Left lung (tissue), 4 donors: ENCODE measurements at regions not wholly inside any gene's neighbourhood (a gene's known extent, or its start where the extent isn't known, plus 50 kb on each side); places are given as distances from the start of the nearest gene placed in this dataset.
A peak's percentile ranks its signal among the peaks of the same experiment; 100 is the strongest.

Experiments
- ATAC-seq: fragments of 200-7000 bp; cut with Tn5 transposase; one replicate; pipeline ENCODE4 v1.9.1; 2020; ENCODE audit warnings: moderate library complexity
- DNase-seq, 4 donors: peaks; one replicate each; pipeline ENCODE4 v3.0.0-alpha.2; 2013 to 2020
- H3K27ac ChIP-seq, 2 donors: fragments of 200-600 bp; sonication (generic) in 1 of 2; one replicate each; pipeline versions ENCODE4 v1.5.0 to v1.8.0; 2020 to 2021
- H3K27me3 ChIP-seq, 2 donors: fragments of 200-600 bp; sonication (generic) in 1 of 2; one replicate each; pipeline versions ENCODE4 v1.5.0 to v1.8.0; 2020 to 2021
- H3K36me3 ChIP-seq, 2 donors: fragments of 200-600 bp; sonication (generic) in 1 of 2; one replicate each; pipeline versions ENCODE4 v1.5.0 to v1.8.0; 2020 to 2021
- H3K4me1 ChIP-seq, 2 donors: fragments of 200-600 bp; one replicate each; pipeline ENCODE4 v1.8.0; 2021
- H3K4me3 ChIP-seq, 2 donors: fragments of 200-600 bp; sonication (generic) in 1 of 2; one replicate each; pipeline versions ENCODE4 v1.5.0 to v1.8.0; 2020 to 2021; ENCODE audit warnings: mild to moderate bottlenecking in 1 of 2
- H3K9me3 ChIP-seq, 2 donors: fragments of 200-600 bp; sonication (generic) in 1 of 2; one replicate each; pipeline versions ENCODE4 v1.5.0 to v1.8.0; 2020 to 2021
- intact Hi-C, 2 donors: fragments of 100-400 bp; cut with DNase I; formaldehyde crosslinking; loops; one replicate each; pipeline versions ENCODE4 v1.11.2 to v1.14.2; 2022
- TF ChIP-seq, protein P1 (sequence below), 2 donors: fragments of 200-600 bp; sonication (generic) in 1 of 2; IDR thresholded peaks; one replicate each; pipeline versions ENCODE4 v1.5.0 to v1.8.0; 2021; ENCODE audit warnings: antibody characterized with exemption in 2 of 2
- donor health status: DM: no; HTN: yes; CAD: no.
- donor health status: DM: no; HTN: no; CAD: no.

DNA sequence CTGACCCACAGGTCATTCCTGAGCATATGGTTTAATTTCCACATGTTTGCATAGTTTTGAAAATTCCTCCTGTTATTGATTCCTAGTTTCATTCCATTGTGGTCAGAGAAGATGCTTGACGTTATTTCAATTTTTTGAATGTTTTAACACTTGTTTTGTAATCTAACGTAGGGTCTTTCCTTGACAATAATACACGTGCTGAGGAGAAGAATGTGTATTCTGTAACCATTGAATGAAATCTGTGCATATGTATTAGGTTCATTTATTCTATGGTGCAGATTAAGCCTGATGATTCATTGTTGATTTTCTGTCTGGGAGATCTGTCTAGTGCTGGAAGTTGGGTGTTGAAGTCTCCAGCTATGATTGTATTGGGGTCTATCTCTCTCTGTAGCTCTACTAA, 486.4 kb upstream of the RPS6KA3 start:
- Histone ChIP-seq H3K9me3 (no peaks in the 10 kb centered on the region), H3K36me3 (no peaks in the 10 kb centered on the region), H3K27ac (no peak overlapping the region), H3K4me1 (no peaks in the 10 kb centered on the region), H3K4me3 (no peak overlapping the region), H3K27me3 (no peaks in the 10 kb centered on the region)
- DNase-seq (no peak), ATAC-seq (no peak)
- TF ChIP-seq, protein P1, sequence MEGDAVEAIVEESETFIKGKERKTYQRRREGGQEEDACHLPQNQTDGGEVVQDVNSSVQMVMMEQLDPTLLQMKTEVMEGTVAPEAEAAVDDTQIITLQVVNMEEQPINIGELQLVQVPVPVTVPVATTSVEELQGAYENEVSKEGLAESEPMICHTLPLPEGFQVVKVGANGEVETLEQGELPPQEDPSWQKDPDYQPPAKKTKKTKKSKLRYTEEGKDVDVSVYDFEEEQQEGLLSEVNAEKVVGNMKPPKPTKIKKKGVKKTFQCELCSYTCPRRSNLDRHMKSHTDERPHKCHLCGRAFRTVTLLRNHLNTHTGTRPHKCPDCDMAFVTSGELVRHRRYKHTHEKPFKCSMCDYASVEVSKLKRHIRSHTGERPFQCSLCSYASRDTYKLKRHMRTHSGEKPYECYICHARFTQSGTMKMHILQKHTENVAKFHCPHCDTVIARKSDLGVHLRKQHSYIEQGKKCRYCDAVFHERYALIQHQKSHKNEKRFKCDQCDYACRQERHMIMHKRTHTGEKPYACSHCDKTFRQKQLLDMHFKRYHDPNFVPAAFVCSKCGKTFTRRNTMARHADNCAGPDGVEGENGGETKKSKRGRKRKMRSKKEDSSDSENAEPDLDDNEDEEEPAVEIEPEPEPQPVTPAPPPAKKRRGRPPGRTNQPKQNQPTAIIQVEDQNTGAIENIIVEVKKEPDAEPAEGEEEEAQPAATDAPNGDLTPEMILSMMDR (IDR thresholded peaks at IDR 0.05) = no peak
- intact Hi-C loops = no loop called here

DNA sequence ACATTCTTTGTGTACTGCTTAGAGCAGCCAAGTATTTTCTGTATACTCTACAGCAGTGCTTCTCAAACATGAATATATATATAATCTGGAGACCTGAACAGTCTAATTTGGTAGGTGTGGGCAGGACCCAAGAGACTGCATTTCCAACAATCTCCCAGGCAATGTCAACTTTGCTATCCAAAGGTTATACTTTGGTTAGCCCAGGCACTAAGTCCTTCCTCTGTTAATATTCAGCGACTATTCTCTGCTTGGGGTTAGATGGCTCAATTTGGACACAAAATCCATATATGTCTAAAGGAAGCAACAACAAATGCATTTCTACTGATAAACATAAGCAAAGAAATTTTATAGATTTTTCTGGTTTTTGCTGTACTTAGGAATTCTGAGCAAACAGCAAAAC, 480.0 kb upstream of the RPS6KA3 start:
- intact Hi-C loops = no loop called here
- DNase-seq (no peak), ATAC-seq (no peak)
- Histone ChIP-seq H3K27ac (no peak overlapping the region), H3K27me3 (no peaks in the 10 kb centered on the region), H3K4me3 (no peak overlapping the region), H3K4me1 (no peaks in the 10 kb centered on the region), H3K9me3 (no peaks in the 10 kb centered on the region), H3K36me3 (no peaks in the 10 kb centered on the region)
- TF ChIP-seq, protein P1 (IDR thresholded peaks at IDR 0.05) = no peak

DNA sequence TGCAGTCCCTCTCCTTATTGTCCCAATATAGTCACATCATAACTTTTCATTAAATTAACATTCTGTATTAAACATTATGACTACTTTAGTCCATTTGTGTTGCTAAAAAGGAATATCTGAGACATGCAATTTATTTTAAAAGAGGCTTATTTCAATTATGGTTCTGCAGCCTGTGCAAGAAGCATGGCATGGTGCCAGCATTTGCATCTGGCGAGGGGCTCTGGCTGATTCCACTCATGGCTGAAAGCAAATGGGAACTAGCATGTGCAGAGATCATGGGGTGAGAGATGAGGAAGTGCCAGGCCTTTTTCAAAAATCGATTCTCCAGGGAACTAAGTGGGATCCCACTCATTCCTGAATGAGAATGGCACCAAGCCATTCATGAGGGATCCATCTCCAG, 476.3 kb upstream of the RPS6KA3 start:
- H3K4me3 ChIP-seq = no peak overlapping the region
- H3K4me1 ChIP-seq = no peaks in the 10 kb centered on the region
- no peaks in the 10 kb centered on the region for H3K9me3 ChIP-seq
- peak in 1 of 4 donors; percentile 6 for DNase-seq
- no peak overlapping the region for H3K27ac ChIP-seq
- H3K36me3 ChIP-seq = no peaks in the 10 kb centered on the region
- H3K27me3 ChIP-seq = no peaks in the 10 kb centered on the region
- TF ChIP-seq, protein P1 (IDR thresholded peaks at IDR 0.05) = no peak
- intact Hi-C loops = no loop called here
- ATAC-seq = no peak

DNA sequence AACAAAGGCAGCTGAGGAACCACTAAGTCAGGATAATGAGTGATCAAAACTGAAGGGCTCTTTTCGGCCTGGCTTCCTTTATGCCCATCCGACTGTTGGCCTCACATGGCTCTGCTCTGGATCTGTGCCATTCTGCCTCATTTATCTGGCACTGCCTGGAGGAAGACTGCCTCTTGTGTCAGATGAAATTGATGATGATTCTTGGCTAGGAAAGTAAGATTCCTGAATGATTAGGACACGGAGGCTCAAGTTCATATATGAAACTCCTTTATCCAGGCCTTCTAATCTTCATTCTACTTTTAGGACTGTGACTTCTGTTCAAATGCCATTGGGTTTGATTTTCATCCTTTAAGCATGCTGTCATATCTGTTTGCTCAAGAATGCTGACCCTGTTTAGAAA, 475.4 kb upstream of the RPS6KA3 start:
- Histone ChIP-seq H3K27me3 (no peaks in the 10 kb centered on the region), H3K4me1 (no peaks in the 10 kb centered on the region), H3K27ac (no peak overlapping the region), H3K36me3 (no peaks in the 10 kb centered on the region), H3K4me3 (no peak overlapping the region), H3K9me3 (no peaks in the 10 kb centered on the region)
- TF ChIP-seq, protein P1 (IDR thresholded peaks at IDR 0.05) = no peak
- no peak for DNase-seq
- intact Hi-C loops = no loop called here
- ATAC-seq = no peak

DNA sequence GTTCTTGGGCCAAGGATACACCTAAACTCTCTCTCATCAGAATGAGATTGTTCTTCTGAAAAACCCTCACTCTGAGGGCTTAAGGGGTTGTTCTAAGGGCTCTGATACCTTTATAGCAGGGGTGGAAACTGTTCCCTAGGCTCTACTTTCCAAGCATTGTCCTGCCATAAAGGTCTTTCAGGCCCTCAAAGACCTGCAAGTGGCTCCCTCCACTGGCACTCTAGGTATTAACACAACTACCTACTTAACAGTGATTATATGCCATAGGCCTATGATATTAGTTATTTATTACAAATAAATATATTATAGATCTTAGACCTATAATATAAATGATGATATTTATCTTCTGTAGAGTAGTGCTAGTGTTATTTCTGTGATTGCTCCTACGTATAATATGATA, 473.7 kb upstream of the RPS6KA3 start:
- ATAC-seq = no peak

More for the DNA sequence above, 473.7 kb upstream of the RPS6KA3 start:
- DNase-seq = no peak
- Histone ChIP-seq H3K36me3 (no peaks in the 10 kb centered on the region), H3K27me3 (no peaks in the 10 kb centered on the region), H3K9me3 (no peaks in the 10 kb centered on the region), H3K4me3 (no peak overlapping the region), H3K4me1 (no peaks in the 10 kb centered on the region), H3K27ac (no peak overlapping the region)
- intact Hi-C loops = no loop called here
- TF ChIP-seq, protein P1 (IDR thresholded peaks at IDR 0.05) = no peak
